ENCODE measurements at regions not wholly inside any gene's neighbourhood (a gene's known extent, or its start where the extent isn't known, plus 50 kb on each side); places are given as distances from the start of the nearest gene placed in this dataset.

- no peak for FAIRE-seq
These were observed 579.2 kb upstream of the ZNF462 start for GRCh38 chr9:106283769-106284168.

- no peak for FAIRE-seq
These were observed 578.7 kb upstream of the ZNF462 start for GRCh38 chr9:106284296-106284695.

GRCh38 chr9:106286249-106286648 lies 576.7 kb upstream of the ZNF462 start:
- FAIRE-seq, result no peak

- FAIRE-seq, result no peak
These were observed 575.8 kb upstream of the ZNF462 start for GRCh38 chr9:106287091-106287631.

GRCh38 chr9:106287731-106288130 lies 575.2 kb upstream of the ZNF462 start:
- no peak for FAIRE-seq

- FAIRE-seq, result no peak
These were observed 574.3 kb upstream of the ZNF462 start for GRCh38 chr9:106288689-106289088.

GRCh38 chr9:106291786-106292185 lies 571.2 kb upstream of the ZNF462 start:
- FAIRE-seq, result no peak

- FAIRE-seq, result no peak
These were observed 566.5 kb upstream of the ZNF462 start for GRCh38 chr9:106296426-106296825.

- FAIRE-seq, result no peak
These were observed 564.0 kb upstream of the ZNF462 start for GRCh38 chr9:106298997-106299396.

GRCh38 chr9:106304401-106304920 lies 558.5 kb upstream of the ZNF462 start:
- no peak for FAIRE-seq

- FAIRE-seq, result no peak
These were observed 557.4 kb upstream of the ZNF462 start for GRCh38 chr9:106305428-106306133.

GRCh38 chr9:106307670-106308069 lies 555.3 kb upstream of the ZNF462 start:
- FAIRE-seq, result no peak

- no peak for FAIRE-seq
These were observed 553.0 kb upstream of the ZNF462 start for GRCh38 chr9:106309925-106310324.

- no peak for FAIRE-seq
These were observed 552.2 kb upstream of the ZNF462 start for GRCh38 chr9:106310782-106311181.

- FAIRE-seq, result no peak
These were observed 550.1 kb upstream of the ZNF462 start for GRCh38 chr9:106312906-106313305.

GRCh38 chr9:106314476-106314875 lies 548.5 kb upstream of the ZNF462 start:
- FAIRE-seq, result no peak

GRCh38 chr9:106321394-106322180 lies 541.4 kb upstream of the ZNF462 start:
- no peak for FAIRE-seq

GRCh38 chr9:106322706-106323245 lies 540.2 kb upstream of the ZNF462 start:
- FAIRE-seq, result no peak

GRCh38 chr9:106324053-106324585 lies 538.8 kb upstream of the ZNF462 start:
- no peak for FAIRE-seq

- FAIRE-seq, result no peak
These were observed 538.2 kb upstream of the ZNF462 start for GRCh38 chr9:106324591-106325280.

- FAIRE-seq, result no peak
These were observed 536.5 kb upstream of the ZNF462 start for GRCh38 chr9:106326493-106326892.

- no peak for FAIRE-seq
These were observed 529.5 kb upstream of the ZNF462 start for GRCh38 chr9:106333481-106333880.

- FAIRE-seq, result no peak
These were observed 528.9 kb upstream of the ZNF462 start for GRCh38 chr9:106334081-106334480.
